Sciatic nerve (tissue), 2 donors: ENCODE measurements at regions not wholly inside any gene's neighbourhood (a gene's known extent, or its start where the extent isn't known, plus 50 kb on each side); places are given as distances from the start of the nearest gene placed in this dataset.
"Not testable (repeated sequence)": the region's sequence is repeated elsewhere in the genome, so short reads cannot be mapped to it uniquely, and the experiment has no call there.

Experiments
- ATAC-seq: fragments of 200-7000 bp; cut with Tn5 transposase; one replicate; pipeline ENCODE4 v1.9.1; 2020; ENCODE audit warnings: mild to moderate bottlenecking, moderate library complexity
- DNase-seq: peaks from one replicate; pipeline ENCODE4 v3.0.0-alpha.2; 2020; ENCODE audit warnings: low spot score
- intact Hi-C: fragments of 100-400 bp; cut with DNase I; formaldehyde crosslinking; loops from one replicate; pipeline ENCODE4 v1.14.2; 2022
- donor health status: DM: no; HTN: no; CAD: no.
- donor health status: DM: no; HTN: no; CAD: no.

- intact Hi-C loops, result no loop called here
- DNase-seq, result no peak
- no peak for ATAC-seq
These were observed 364.0 kb downstream of the CNTN6 start for GRCh38 chr3:1456781-1457311.

- intact Hi-C loops, result loop anchor here (10.0 kb wide), 1 partner anchor 378 kb away; no protein-coding TSS in a partner anchor
- no peak for DNase-seq
- no peak for ATAC-seq
These were observed 369.5 kb downstream of the CNTN6 start for GRCh38 chr3:1462371-1462770.

- no peak for DNase-seq
- no peak for ATAC-seq
- intact Hi-C loops, result loop anchor here (10.0 kb wide), 1 partner anchor 378 kb away; no protein-coding TSS in a partner anchor
These were observed 370.1 kb downstream of the CNTN6 start for GRCh38 chr3:1462856-1463450.

- not testable (repeated sequence) for ATAC-seq, DNase-seq
- intact Hi-C loops, result loop anchor here (10.0 kb wide), 1 partner anchor 380 kb away; no protein-coding TSS in a partner anchor
These were observed 372.3 kb downstream of the CNTN6 start for GRCh38 chr3:1465091-1465490.

GRCh38 chr3:1468145-1468544 lies 375.3 kb downstream of the CNTN6 start:
- intact Hi-C loops, result loop anchor here (10.0 kb wide), 1 partner anchor 383 kb away; no protein-coding TSS in a partner anchor
- ATAC-seq, result no peak
- no peak for DNase-seq

- DNase-seq, result no peak
- no peak for ATAC-seq
- intact Hi-C loops, result loop anchor here (10.0 kb wide), 1 partner anchor 384 kb away; no protein-coding TSS in a partner anchor
These were observed 376.4 kb downstream of the CNTN6 start for GRCh38 chr3:1469248-1469647.

- no peak for DNase-seq
- no peak for ATAC-seq
- intact Hi-C loops, result loop anchor here (10.0 kb wide), 1 partner anchor 385 kb away; no protein-coding TSS in a partner anchor
These were observed 376.9 kb downstream of the CNTN6 start for GRCh38 chr3:1469687-1470086.

- intact Hi-C loops, result no loop called here
- DNase-seq (no peak), ATAC-seq (no peak)
These were observed 384.8 kb downstream of the CNTN6 start for GRCh38 chr3:1477669-1478068.

GRCh38 chr3:1495466-1495865 lies 402.6 kb downstream of the CNTN6 start:
- intact Hi-C loops, result no loop called here
- DNase-seq, result no peak
- ATAC-seq, result no peak

- DNase-seq (no peak), ATAC-seq (no peak)
- intact Hi-C loops, result no loop called here
These were observed 406.9 kb downstream of the CNTN6 start for GRCh38 chr3:1499694-1500093.

GRCh38 chr3:1501406-1502115 lies 408.7 kb downstream of the CNTN6 start:
- ATAC-seq, result no peak
- intact Hi-C loops, result no loop called here
- DNase-seq, result no peak

- intact Hi-C loops, result no loop called here
- no peak for ATAC-seq
- DNase-seq, result no peak
These were observed 413.3 kb downstream of the CNTN6 start for GRCh38 chr3:1506090-1506489.

GRCh38 chr3:1513662-1514061 lies 420.8 kb downstream of the CNTN6 start:
- no peak for DNase-seq
- intact Hi-C loops, result no loop called here
- ATAC-seq, result no peak

GRCh38 chr3:1515882-1516281 lies 423.1 kb downstream of the CNTN6 start:
- no peak for DNase-seq
- intact Hi-C loops, result no loop called here

GRCh38 chr3:1527786-1528185 lies 435.0 kb downstream of the CNTN6 start:
- intact Hi-C loops, result no loop called here
- no peak for ATAC-seq
- no peak for DNase-seq

More at GRCh38 chr3:1515882-1516281, 423.1 kb downstream of the CNTN6 start:
- ATAC-seq, result no peak

- intact Hi-C loops, result no loop called here
- ATAC-seq, result no peak
These were observed 435.8 kb downstream of the CNTN6 start for GRCh38 chr3:1528621-1529020.

GRCh38 chr3:1529676-1530075 lies 436.9 kb downstream of the CNTN6 start:
- DNase-seq (no peak), ATAC-seq (no peak)
- intact Hi-C loops, result no loop called here

More at GRCh38 chr3:1528621-1529020, 435.8 kb downstream of the CNTN6 start:
- no peak for DNase-seq

- ATAC-seq (no peak), DNase-seq (no peak)
- intact Hi-C loops, result no loop called here
These were observed 439.2 kb downstream of the CNTN6 start for GRCh38 chr3:1531981-1532380.

- DNase-seq, result no peak
- no peak for ATAC-seq
- intact Hi-C loops, result no loop called here
These were observed 440.2 kb downstream of the CNTN6 start for GRCh38 chr3:1532935-1533606.

GRCh38 chr3:1533763-1534162 lies 440.9 kb downstream of the CNTN6 start:
- intact Hi-C loops, result no loop called here
- ATAC-seq (no peak), DNase-seq (no peak)
